Astrocyte (in vitro differentiated cells and primary cell): ENCODE measurements at regions not wholly inside any gene's neighbourhood (a gene's known extent, or its start where the extent isn't known, plus 50 kb on each side); places are given as distances from the start of the nearest gene placed in this dataset.

ENCODE experiments used
- CTCF ChIP-seq: IDR thresholded peaks from 2 replicates; pipeline ENCODE4 v1.5.1; 2011; ENCODE audit warnings: low read depth, mild to moderate bottlenecking, inconsistent platforms, low read length, moderate library complexity; ENCODE audit not compliant: insufficient read depth
- EZH2 ChIP-seq: IDR thresholded peaks from 2 replicates; pipeline ENCODE4 v1.6.1; 2012; ENCODE audit warnings: mild to moderate bottlenecking, low read length, inconsistent platforms; ENCODE audit not compliant: insufficient read depth

- TF ChIP-seq CTCF (no peak), EZH2 (no peak)
These were observed 139.2 kb upstream of the RBPJ start for GRCh38 chr4:26181616-26182015.
